Epithelial cell of proximal tubule (primary cell): ENCODE measurements at regions not wholly inside any gene's neighbourhood (a gene's known extent, or its start where the extent isn't known, plus 50 kb on each side); places are given as distances from the start of the nearest gene placed in this dataset.

Experiments used
- DNase-seq: peaks from one replicate; pipeline ENCODE4 v3.0.0-alpha.2; 2011; ENCODE audit warnings: low read depth
- H3K4me3 ChIP-seq: 2 replicates; pipeline ENCODE4 v1.5.1; 2011; ENCODE audit warnings: low read depth, mild to moderate bottlenecking, low read length
- TF ChIP-seq, protein P1 (sequence below): conservative IDR thresholded peaks from 2 replicates; pipeline ENCODE4 v1.5.1; 2012; ENCODE audit warnings: low read depth, mild to moderate bottlenecking, low read length

DNA sequence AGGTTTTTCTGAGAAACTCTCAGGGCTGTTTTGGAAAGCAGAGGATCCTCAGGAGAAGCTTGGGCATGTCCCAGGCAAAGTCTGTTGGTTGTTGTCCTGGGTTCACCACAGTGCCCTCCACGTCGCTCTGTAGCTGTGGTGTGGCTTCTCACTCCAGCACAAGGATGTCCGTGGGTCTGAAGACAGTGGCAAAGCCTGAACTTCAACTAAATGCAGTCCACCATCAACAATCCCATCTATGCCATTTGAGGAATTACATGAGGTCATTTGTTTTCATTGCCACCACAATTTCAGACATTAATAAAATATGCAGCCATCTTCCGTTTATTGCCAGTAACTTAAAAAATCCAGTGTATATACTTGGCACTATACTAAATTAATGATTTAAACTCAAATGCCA lies 272.1 kb downstream of the LRIG3 start:
- TF ChIP-seq, protein P1, sequence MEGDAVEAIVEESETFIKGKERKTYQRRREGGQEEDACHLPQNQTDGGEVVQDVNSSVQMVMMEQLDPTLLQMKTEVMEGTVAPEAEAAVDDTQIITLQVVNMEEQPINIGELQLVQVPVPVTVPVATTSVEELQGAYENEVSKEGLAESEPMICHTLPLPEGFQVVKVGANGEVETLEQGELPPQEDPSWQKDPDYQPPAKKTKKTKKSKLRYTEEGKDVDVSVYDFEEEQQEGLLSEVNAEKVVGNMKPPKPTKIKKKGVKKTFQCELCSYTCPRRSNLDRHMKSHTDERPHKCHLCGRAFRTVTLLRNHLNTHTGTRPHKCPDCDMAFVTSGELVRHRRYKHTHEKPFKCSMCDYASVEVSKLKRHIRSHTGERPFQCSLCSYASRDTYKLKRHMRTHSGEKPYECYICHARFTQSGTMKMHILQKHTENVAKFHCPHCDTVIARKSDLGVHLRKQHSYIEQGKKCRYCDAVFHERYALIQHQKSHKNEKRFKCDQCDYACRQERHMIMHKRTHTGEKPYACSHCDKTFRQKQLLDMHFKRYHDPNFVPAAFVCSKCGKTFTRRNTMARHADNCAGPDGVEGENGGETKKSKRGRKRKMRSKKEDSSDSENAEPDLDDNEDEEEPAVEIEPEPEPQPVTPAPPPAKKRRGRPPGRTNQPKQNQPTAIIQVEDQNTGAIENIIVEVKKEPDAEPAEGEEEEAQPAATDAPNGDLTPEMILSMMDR: no peak
- DNase-seq: no peak
- no peak overlapping the region for H3K4me3 ChIP-seq

DNA sequence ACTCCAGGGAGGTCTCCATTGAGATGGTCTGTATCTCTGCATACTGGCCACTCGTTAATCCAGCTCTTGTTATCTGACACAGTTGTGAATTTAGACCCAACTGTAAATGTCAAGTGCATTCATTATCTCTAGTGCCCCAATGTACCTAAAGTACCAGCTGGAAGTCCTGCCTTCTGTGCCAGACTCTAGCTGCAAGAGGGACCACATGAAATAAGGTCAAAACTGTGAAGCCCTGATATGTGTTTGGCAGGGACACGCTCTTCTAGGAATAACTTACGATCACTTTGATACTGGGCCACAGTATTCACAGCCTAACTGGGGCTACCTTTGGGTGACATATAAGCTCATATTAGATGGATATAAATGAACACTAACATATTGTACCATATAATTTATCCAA lies 268.5 kb downstream of the LRIG3 start:
- no peak overlapping the region for H3K4me3 ChIP-seq
- no peak for DNase-seq
- TF ChIP-seq, protein P1: no peak

DNA sequence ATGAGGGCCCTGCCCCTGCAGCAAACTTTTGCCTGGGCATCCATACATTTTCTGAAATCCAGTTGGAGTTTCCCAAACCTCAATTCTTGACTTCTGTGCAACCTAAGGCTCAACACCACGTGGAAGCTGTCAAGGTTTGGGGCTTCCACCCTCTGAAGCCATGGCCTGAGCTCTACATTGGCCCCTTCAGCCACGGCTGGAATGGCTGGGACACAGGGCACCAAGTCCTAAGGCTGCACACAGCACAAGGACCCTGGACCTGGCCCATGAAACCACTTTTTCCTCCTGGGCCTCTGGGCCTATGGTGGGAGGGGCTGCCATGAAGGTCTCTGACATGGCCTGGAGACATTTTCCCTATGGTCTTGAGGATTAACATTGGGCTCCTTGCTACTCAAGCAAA lies 266.3 kb downstream of the LRIG3 start:
- no peak overlapping the region for H3K4me3 ChIP-seq
- TF ChIP-seq, protein P1: no peak
- no peak for DNase-seq

DNA sequence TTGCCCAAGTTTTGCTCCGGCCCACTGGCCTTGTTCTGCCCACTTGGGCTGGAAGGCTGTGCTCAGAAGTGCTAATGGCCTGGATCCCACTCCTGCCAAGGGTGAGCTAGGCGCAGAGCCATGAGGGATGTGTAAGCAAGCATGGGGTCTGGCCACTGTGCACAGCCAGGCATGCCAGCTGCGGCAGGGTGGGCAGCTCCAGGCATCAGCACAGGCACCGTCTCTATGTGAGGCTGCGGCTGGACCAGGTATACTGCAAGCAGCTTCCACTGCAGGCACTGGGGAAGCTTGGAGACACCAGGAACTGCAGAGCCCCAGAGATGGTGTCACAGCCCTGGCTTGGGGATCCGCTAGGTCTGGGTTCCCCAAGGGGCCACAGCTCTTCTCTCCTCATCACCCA lies 264.9 kb downstream of the LRIG3 start:
- no peak overlapping the region for H3K4me3 ChIP-seq
- DNase-seq: no peak
- TF ChIP-seq, protein P1: no peak

DNA sequence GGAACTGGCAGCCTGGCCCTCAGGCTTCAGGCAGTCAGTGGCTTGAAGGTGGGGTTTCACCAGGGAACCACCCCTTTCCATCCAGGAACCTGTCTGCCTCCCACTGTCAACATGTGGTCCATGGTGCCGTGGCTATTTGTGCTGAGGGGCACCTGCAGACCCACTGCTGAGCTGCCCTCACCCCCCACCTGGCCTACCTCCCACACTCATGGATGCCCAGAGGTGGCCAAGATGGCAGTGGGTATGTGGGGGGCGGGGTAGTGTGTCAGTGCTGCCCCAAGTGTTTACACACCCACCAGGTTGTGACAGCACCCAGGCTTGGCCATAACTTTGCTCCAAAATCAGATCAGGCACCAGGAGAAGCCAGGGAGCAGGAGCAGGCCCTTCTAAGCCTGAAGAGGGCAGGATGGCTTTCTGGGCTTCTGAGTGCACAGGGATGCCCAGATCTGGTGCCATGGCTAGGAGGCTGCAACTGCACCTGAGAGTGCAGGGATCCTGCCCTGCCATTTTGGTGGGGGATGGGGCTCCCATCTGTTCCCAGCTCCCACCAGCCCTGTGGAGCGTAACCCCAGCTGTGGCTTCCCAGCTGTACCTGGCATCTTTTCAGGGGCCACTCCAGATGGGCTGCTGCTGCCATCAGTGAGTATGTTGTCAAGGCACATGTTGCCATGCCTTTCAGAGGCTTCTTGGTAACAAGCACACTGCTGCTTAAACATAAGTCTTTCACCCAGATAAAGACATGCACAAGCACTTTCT lies 263.9 kb downstream of the LRIG3 start:
- TF ChIP-seq, protein P1: no peak
- H3K4me3 ChIP-seq: no peak overlapping the region
- no peak for DNase-seq

DNA sequence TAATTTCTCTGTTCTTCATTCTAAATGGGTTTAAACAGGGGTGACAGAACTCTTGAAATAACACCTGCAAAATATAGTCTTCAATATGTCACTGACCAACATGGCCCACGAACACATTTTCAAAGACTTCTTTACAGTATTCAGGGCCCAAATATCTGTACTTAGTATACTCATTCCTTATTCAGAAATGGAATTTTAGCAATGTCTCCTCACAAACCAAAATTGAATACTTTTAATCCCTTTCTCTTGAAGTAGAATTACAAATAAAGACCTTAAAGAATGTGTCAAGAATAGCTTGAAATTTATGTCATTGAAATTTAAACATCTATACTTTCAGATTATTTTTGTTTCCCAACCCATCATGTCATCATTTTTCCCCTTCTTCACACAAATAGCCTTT lies 263.1 kb downstream of the LRIG3 start:
- TF ChIP-seq, protein P1: no peak
- H3K4me3 ChIP-seq: no peak overlapping the region
- DNase-seq: no peak

DNA sequence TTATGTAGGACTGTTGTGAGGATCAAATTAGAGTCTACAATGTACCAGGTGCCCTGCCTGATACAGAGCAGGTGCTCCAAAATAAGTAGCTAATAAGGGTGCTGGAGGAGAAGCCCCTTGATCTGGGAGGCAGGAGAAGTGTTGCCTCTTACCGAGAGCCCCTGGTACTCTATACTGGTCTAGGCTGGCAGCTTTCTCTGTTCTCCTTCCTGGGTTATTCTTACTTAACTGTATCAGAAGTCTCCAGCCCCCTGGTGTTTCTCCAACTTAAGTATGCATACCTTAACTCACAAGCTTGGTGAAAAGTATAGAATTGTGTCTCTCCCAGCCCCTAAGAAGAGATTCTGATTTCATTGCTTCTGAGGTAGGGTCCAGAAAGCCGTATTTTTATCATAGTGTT lies 254.9 kb downstream of the LRIG3 start:
- TF ChIP-seq, protein P1: no peak
- H3K4me3 ChIP-seq: no peak overlapping the region
- DNase-seq: no peak
